CD4-positive, alpha-beta memory T cell (primary cell): ENCODE measurements at regions not wholly inside any gene's neighbourhood (a gene's known extent, or its start where the extent isn't known, plus 50 kb on each side); places are given as distances from the start of the nearest gene placed in this dataset.

ENCODE experiments used
- CTCF ChIA-PET: fragments of 350-600 bp; sonication (Branson Sonifier 250); formaldehyde crosslinking; loops from one replicate; lab custom pipeline; 2021; ENCODE audit warnings: inconsistent platforms; ENCODE audit not compliant: partially characterized antibody; lab: Charles Lee
- POLR2A ChIA-PET: fragments of 350-600 bp; sonication (Branson Sonifier 250); formaldehyde crosslinking; loops from one replicate; lab custom pipeline; 2021; ENCODE audit not compliant: partially characterized antibody; lab: Charles Lee
- DNase-seq, 5 donors: peaks; one replicate each; pipeline versions ENCODE4 v3.0.0 to v3.0.0-alpha.2; 2020 to 2022; ENCODE audit warnings: mixed read lengths in 1 of 5
- H3K27ac ChIP-seq: one replicate; pipeline ENCODE4 v1.7.0; 2013; ENCODE audit warnings: low read depth, low read length
- H3K27me3 ChIP-seq: 2 replicates; pipeline ENCODE4 v1.7.0; 2013; ENCODE audit warnings: mild to moderate bottlenecking, low read length, moderate library complexity; ENCODE audit not compliant: insufficient read depth
- H3K36me3 ChIP-seq: 2 replicates; pipeline ENCODE4 v1.7.0; 2013; ENCODE audit warnings: mild to moderate bottlenecking, low read length, moderate library complexity; ENCODE audit not compliant: insufficient read depth
- H3K4me1 ChIP-seq: 2 replicates; pipeline ENCODE4 v1.7.0; 2013; ENCODE audit warnings: mild to moderate bottlenecking, low read length, moderate library complexity; ENCODE audit not compliant: insufficient read depth
- H3K4me3 ChIP-seq, 2 donors: one replicate each; pipeline ENCODE4 v1.7.0; 2013; ENCODE audit warnings: low read length in 2 of 2, mild to moderate bottlenecking in 1 of 2
- H3K9me3 ChIP-seq, 2 donors: one replicate each; pipeline ENCODE4 v1.7.0; 2013; ENCODE audit warnings: low read length in 2 of 2, control low read depth in 1 of 2; ENCODE audit not compliant: control insufficient read depth in 1 of 2
- H3K27ac Mint-ChIP-seq, 7 donors: one replicate each; pipeline ENCODE4 v1.8.0; 2020 to 2021; ENCODE audit warnings: mixed read lengths in 7 of 7, mild to moderate bottlenecking in 6 of 7, inconsistent platforms in 3 of 7, moderate library complexity in 3 of 7
- H3K27me3 Mint-ChIP-seq, 2 donors: one replicate each; pipeline ENCODE4 v1.8.0; 2020 to 2021; ENCODE audit warnings: mixed read lengths in 2 of 2
- H3K36me3 Mint-ChIP-seq, 2 donors: one replicate each; pipeline ENCODE4 v1.8.0; 2020 to 2021; ENCODE audit warnings: mixed read lengths in 2 of 2, inconsistent platforms in 1 of 2, mild to moderate bottlenecking in 1 of 2
- H3K4me1 Mint-ChIP-seq, 4 donors: one replicate each; pipeline ENCODE4 v1.8.0; 2020 to 2021; ENCODE audit warnings: mixed read lengths in 4 of 4, mild to moderate bottlenecking in 1 of 4
- H3K4me3 Mint-ChIP-seq, 8 donors: one replicate each; pipeline ENCODE4 v1.8.0; 2020 to 2021; ENCODE audit warnings: mixed read lengths in 8 of 8, mild to moderate bottlenecking in 7 of 8, moderate library complexity in 6 of 8, inconsistent platforms in 3 of 8
- H3K9me3 Mint-ChIP-seq, 8 donors: one replicate each; pipeline ENCODE4 v1.8.0; 2020 to 2021; ENCODE audit warnings: mixed read lengths in 8 of 8, mild to moderate bottlenecking in 5 of 8, inconsistent platforms in 3 of 8, moderate library complexity in 1 of 8
- intact Hi-C: fragments of 100-400 bp; cut with micrococcal nuclease; formaldehyde crosslinking; loops from one replicate; pipeline ENCODE4 v1.15.1; 2023

- no peak overlapping the region for H3K4me3 ChIP-seq
- ChIA-PET POLR2A (interaction anchor here (1.4 to 2.8 kb wide), 2 partner anchors 15 to 290 kb away, joined by 3 to 12 read pairs; partner anchors contain the start of gene STT3B), CTCF (interaction anchor here (1.8 kb wide), 1 partner anchor 10 kb away, joined by 7 read pairs; no protein-coding TSS in a partner anchor)
- Mint-ChIP-seq H3K36me3 (no peaks in the 10 kb centered on the region), H3K9me3 (peaks cover 0 to 2% (median 0%) of the 10 kb centered on the region in 8 donors), H3K27ac (no peak overlapping the region), H3K4me1 (peaks cover 7 to 16% (median 11%) of the 10 kb centered on the region in 4 donors), H3K27me3 (no peaks in the 10 kb centered on the region), H3K4me3 (no peak overlapping the region)
- DNase-seq, result no peak
- H3K4me1 ChIP-seq, result no peaks in the 10 kb centered on the region
- no peak overlapping the region for H3K27ac ChIP-seq
- H3K36me3 ChIP-seq, result no peaks in the 10 kb centered on the region
- no peaks in the 10 kb centered on the region for H3K27me3 ChIP-seq
- intact Hi-C loops, result no loop called here
- H3K9me3 ChIP-seq, result no peaks in the 10 kb centered on the region
Measured at GRCh38 chr3:31242026-31242960, 290.4 kb upstream of the STT3B start.

- H3K36me3 Mint-ChIP-seq, result no peaks in the 10 kb centered on the region
- peaks cover 24 to 42% (median 31%) of the 10 kb centered on the region in 4 donors for H3K4me1 Mint-ChIP-seq
- no peak overlapping the region for H3K4me3 Mint-ChIP-seq
- POLR2A ChIA-PET, result interaction anchor here (0.6 to 0.7 kb wide), 2 partner anchors 18 kb away, joined by 3 read pairs; no protein-coding TSS in a partner anchor
- H3K27me3 Mint-ChIP-seq, result no peaks in the 10 kb centered on the region
- H3K27ac ChIP-seq, result no peak overlapping the region
- H3K9me3 Mint-ChIP-seq, result peaks cover 0 to 2% (median 0%) of the 10 kb centered on the region in 8 donors
- no peaks in the 10 kb centered on the region for H3K36me3 ChIP-seq
- no peak overlapping the region for H3K4me3 ChIP-seq
- CTCF ChIA-PET, result no interaction called here
- no peaks in the 10 kb centered on the region for H3K9me3 ChIP-seq
- intact Hi-C loops, result no loop called here
- peaks cover 15% of the 10 kb centered on the region for H3K4me1 ChIP-seq
- H3K27me3 ChIP-seq, result no peaks in the 10 kb centered on the region
- H3K27ac Mint-ChIP-seq, result no peak overlapping the region
- DNase-seq, result no peak
Measured at GRCh38 chr3:31244929-31245817, 287.6 kb upstream of the STT3B start.

- DNase-seq, result no peak
- no peaks in the 10 kb centered on the region for H3K36me3 Mint-ChIP-seq
- Histone ChIP-seq H3K27ac (no peak overlapping the region), H3K4me3 (no peak overlapping the region), H3K9me3 (no peaks in the 10 kb centered on the region), H3K27me3 (no peaks in the 10 kb centered on the region), H3K36me3 (no peaks in the 10 kb centered on the region), H3K4me1 (peaks cover 15% of the 10 kb centered on the region)
- ChIA-PET POLR2A (interaction anchor here (0.6 to 1.4 kb wide), 2 partner anchors 16 to 20 kb away, joined by 3 to 5 read pairs; no protein-coding TSS in a partner anchor), CTCF (no interaction called here)
- no peak overlapping the region for H3K27ac Mint-ChIP-seq
- H3K27me3 Mint-ChIP-seq, result no peaks in the 10 kb centered on the region
- peaks cover 0 to 4% (median 0%) of the 10 kb centered on the region in 8 donors for H3K9me3 Mint-ChIP-seq
- intact Hi-C loops, result no loop called here
- H3K4me3 Mint-ChIP-seq, result peak overlapping the region in 1 of 8 donors; percentile 41
- H3K4me1 Mint-ChIP-seq, result peaks cover 23 to 43% (median 33%) of the 10 kb centered on the region in 4 donors
Measured at GRCh38 chr3:31246293-31247062, 286.2 kb upstream of the STT3B start.

GRCh38 chr3:31247063-31247447 lies 285.7 kb upstream of the STT3B start:
- DNase-seq, result no peak
- Histone ChIP-seq H3K27ac (no peak overlapping the region), H3K27me3 (no peaks in the 10 kb centered on the region), H3K9me3 (no peaks in the 10 kb centered on the region), H3K4me1 (peaks cover 15% of the 10 kb centered on the region), H3K4me3 (no peak overlapping the region), H3K36me3 (no peaks in the 10 kb centered on the region)
- Mint-ChIP-seq H3K27me3 (no peaks in the 10 kb centered on the region), H3K36me3 (no peaks in the 10 kb centered on the region), H3K4me1 (peaks cover 22 to 38% (median 31%) of the 10 kb centered on the region in 4 donors), H3K9me3 (peaks cover 0 to 4% (median 0%) of the 10 kb centered on the region in 8 donors), H3K4me3 (peak overlapping the region in 1 of 8 donors; percentile 41), H3K27ac (no peak overlapping the region)
- CTCF ChIA-PET, result no interaction called here
- POLR2A ChIA-PET, result interaction anchor here (1.4 kb wide), 1 partner anchor 20 kb away, joined by 5 read pairs; no protein-coding TSS in a partner anchor
- intact Hi-C loops, result no loop called here

DNA sequence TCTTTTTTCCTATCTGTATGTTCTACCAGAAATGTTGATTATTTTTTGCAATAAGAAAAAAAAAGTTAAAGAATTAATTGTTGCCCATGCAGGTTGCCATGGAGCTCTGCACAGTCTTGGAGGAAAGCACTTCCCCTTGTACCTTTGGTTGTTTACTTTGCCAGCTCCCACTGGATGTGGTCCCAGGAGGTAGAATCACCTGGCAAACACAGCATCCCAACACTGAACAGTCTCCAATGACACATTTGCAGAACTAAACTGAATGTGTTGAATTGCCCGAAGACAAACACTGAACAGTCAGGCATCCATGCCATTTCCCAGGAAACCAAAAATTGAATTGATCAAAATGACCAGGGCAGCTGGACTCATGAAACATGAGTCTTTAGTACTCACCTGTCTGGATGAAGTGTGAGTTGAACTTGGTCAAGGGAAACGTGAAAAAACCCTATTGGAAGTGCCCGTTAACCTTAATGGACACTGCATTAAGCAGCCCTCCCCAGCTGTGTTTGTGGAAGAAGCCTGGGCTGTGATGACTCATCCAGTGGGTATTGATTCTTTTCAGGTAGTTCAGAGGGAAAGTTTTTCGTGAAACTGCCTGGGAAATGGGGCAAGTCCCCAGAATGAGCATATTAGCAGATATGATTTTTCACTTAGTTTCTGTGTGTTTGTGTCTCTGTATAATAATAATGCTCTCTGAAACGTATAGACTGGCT lies 284.7 kb upstream of the STT3B start:
- H3K9me3 ChIP-seq, result no peaks in the 10 kb centered on the region
- no peaks in the 10 kb centered on the region for H3K27me3 Mint-ChIP-seq
- H3K4me1 Mint-ChIP-seq, result peaks cover 25 to 40% (median 34%) of the 10 kb centered on the region in 4 donors
- ChIA-PET CTCF (no interaction called here), POLR2A (interaction anchor here (0.8 to 1.4 kb wide), 2 partner anchors 12 to 21 kb away, joined by 4 to 5 read pairs; no protein-coding TSS in a partner anchor)
- H3K4me1 ChIP-seq, result peaks cover 15% of the 10 kb centered on the region
- H3K9me3 Mint-ChIP-seq, result peaks cover 0 to 4% (median 0%) of the 10 kb centered on the region in 8 donors
- DNase-seq, result no peak
- H3K27me3 ChIP-seq, result no peaks in the 10 kb centered on the region
- no peaks in the 10 kb centered on the region for H3K36me3 Mint-ChIP-seq
- peak overlapping the region in 1 of 8 donors; percentile 0 for H3K4me3 Mint-ChIP-seq
- no peak overlapping the region for H3K27ac Mint-ChIP-seq
- no peaks in the 10 kb centered on the region for H3K36me3 ChIP-seq
- no peak overlapping the region for H3K4me3 ChIP-seq
- no peak overlapping the region for H3K27ac ChIP-seq
- intact Hi-C loops, result no loop called here

- no peaks in the 10 kb centered on the region for H3K36me3 Mint-ChIP-seq
- no peak overlapping the region for H3K27ac ChIP-seq
- no peaks in the 10 kb centered on the region for H3K27me3 ChIP-seq
- no peaks in the 10 kb centered on the region for H3K36me3 ChIP-seq
- no peaks in the 10 kb centered on the region for H3K9me3 ChIP-seq
- no peak overlapping the region for H3K4me3 ChIP-seq
- H3K4me3 Mint-ChIP-seq, result peak overlapping the region in 2 of 8 donors; percentile 0 to 4
- no peak for DNase-seq
- peak overlapping the region in 2 of 7 donors; percentile 5 to 10 for H3K27ac Mint-ChIP-seq
- ChIA-PET POLR2A (no interaction called here), CTCF (no interaction called here)
- H3K4me1 ChIP-seq, result peaks cover 15% of the 10 kb centered on the region
- H3K9me3 Mint-ChIP-seq, result peaks cover 0 to 4% (median 0%) of the 10 kb centered on the region in 8 donors
- H3K4me1 Mint-ChIP-seq, result peaks cover 26 to 41% (median 35%) of the 10 kb centered on the region in 4 donors
- no peaks in the 10 kb centered on the region for H3K27me3 Mint-ChIP-seq
- intact Hi-C loops, result no loop called here
Measured at GRCh38 chr3:31248563-31248992, 284.1 kb upstream of the STT3B start.
